ENCODE measurements at regions not wholly inside any gene's neighbourhood (a gene's known extent, or its start where the extent isn't known, plus 50 kb on each side); places are given as distances from the start of the nearest gene placed in this dataset.

- peaks cover 0 to 3% of the 10 kb centered on the region in 2 donors for H3K9me3 ChIP-seq (replicated peaks in 1 of 2; ENCODE audit: control insufficient read depth in 2 of 2, insufficient read depth in 1 of 2, low read depth in 1 of 2, low read length in 2 of 2)
- H3K4ac ChIP-seq (ENCODE audit: low read length): no peak overlapping the region
- no peaks in the 10 kb centered on the region for H3K36me3 ChIP-seq (replicated peaks in 1 of 2; ENCODE audit: control insufficient read depth in 2 of 2, insufficient read depth in 2 of 2, low read length in 2 of 2)
- no peak overlapping the region for H2BK15ac ChIP-seq (ENCODE audit: low read length)
- H3K79me1 ChIP-seq (ENCODE audit: low read depth, low read length): peaks cover 1% of the 10 kb centered on the region
- no peak overlapping the region for H3K4me3 ChIP-seq (ENCODE audit: low read length in 2 of 2)
- WGBS, 2 donors (ENCODE audit: extremely low coverage in 2 of 2, insufficient read length in 2 of 2, insufficient replicate concordance in 1 of 2): no CpG with 5 or more reads among the region's 2 CpGs
- no peak overlapping the region for H3K14ac ChIP-seq (ENCODE audit: low read length)
- H2AFZ ChIP-seq (ENCODE audit: low read length): no peak overlapping the region
- H3K23ac ChIP-seq (ENCODE audit: low read depth, low read length, poor library complexity): no peak overlapping the region
- no peak overlapping the region for H3K18ac ChIP-seq (ENCODE audit: low read length)
- H2BK12ac ChIP-seq (ENCODE audit: low read length): no peak overlapping the region
- H2BK5ac ChIP-seq (ENCODE audit: low read length): no peak overlapping the region
- no peaks in the 10 kb centered on the region for H3K4me1 ChIP-seq (ENCODE audit: control insufficient read depth in 2 of 2, insufficient read depth in 1 of 2, low read depth in 1 of 2, low read length in 2 of 2)
- H4K91ac ChIP-seq (ENCODE audit: low read depth, low read length, poor library complexity): no peak overlapping the region
- H3K9ac ChIP-seq (ENCODE audit: low read depth, low read length, poor library complexity): no peak overlapping the region
- no peak overlapping the region for H2BK120ac ChIP-seq (ENCODE audit: low read depth, low read length)
- H3K4me2 ChIP-seq (ENCODE audit: insufficient read depth, low read length, poor library complexity, severe bottlenecking): no peak overlapping the region
- H4K8ac ChIP-seq (ENCODE audit: low read depth, low read length): no peak overlapping the region
- no peak overlapping the region for H3K27ac ChIP-seq (replicated peaks; ENCODE audit: low read length)
- no peak for DNase-seq (ENCODE audit: low spot score)
- no peaks in the 10 kb centered on the region for H3K27me3 ChIP-seq (ENCODE audit: control insufficient read depth in 3 of 3, insufficient read depth in 3 of 3, low read depth in 1 of 3, low read length in 3 of 3)
- H2AK5ac ChIP-seq (ENCODE audit: low read depth, low read length): no peak overlapping the region
These were observed 1290.1 kb downstream of the AACS start for GRCh38 chr12:126355346-126355745.

GRCh38 chr12:126358806-126359205 lies 1293.6 kb downstream of the AACS start:
- no peak overlapping the region for H2BK120ac ChIP-seq (ENCODE audit: low read depth, low read length)
- no peak overlapping the region for H2AFZ ChIP-seq (ENCODE audit: low read length)
- no peaks in the 10 kb centered on the region for H3K4me1 ChIP-seq (ENCODE audit: control insufficient read depth in 2 of 2, insufficient read depth in 1 of 2, low read depth in 1 of 2, low read length in 2 of 2)
- H2AK5ac ChIP-seq (ENCODE audit: low read depth, low read length): no peak overlapping the region
- H3K4ac ChIP-seq (ENCODE audit: low read length): no peak overlapping the region
- no peak overlapping the region for H2BK15ac ChIP-seq (ENCODE audit: low read length)
- no peak overlapping the region for H3K23ac ChIP-seq (ENCODE audit: low read depth, low read length, poor library complexity)
- WGBS, 2 donors (ENCODE audit: extremely low coverage in 2 of 2, insufficient read length in 2 of 2, insufficient replicate concordance in 1 of 2): no CpG with 5 or more reads among the region's 5 CpGs
- no peak overlapping the region for H2BK5ac ChIP-seq (ENCODE audit: low read length)
- H3K4me3 ChIP-seq (ENCODE audit: low read length in 2 of 2): no peak overlapping the region
- no peak overlapping the region for H3K27ac ChIP-seq (replicated peaks; ENCODE audit: low read length)
- no peak overlapping the region for H3K4me2 ChIP-seq (ENCODE audit: insufficient read depth, low read length, poor library complexity, severe bottlenecking)
- H3K9ac ChIP-seq (ENCODE audit: low read depth, low read length, poor library complexity): no peak overlapping the region
- H4K91ac ChIP-seq (ENCODE audit: low read depth, low read length, poor library complexity): no peak overlapping the region
- H4K8ac ChIP-seq (ENCODE audit: low read depth, low read length): no peak overlapping the region
- H3K36me3 ChIP-seq (replicated peaks in 1 of 2; ENCODE audit: control insufficient read depth in 2 of 2, insufficient read depth in 2 of 2, low read length in 2 of 2): no peaks in the 10 kb centered on the region
- DNase-seq (ENCODE audit: low spot score): no peak
- H3K14ac ChIP-seq (ENCODE audit: low read length): no peak overlapping the region
- H3K18ac ChIP-seq (ENCODE audit: low read length): no peak overlapping the region
- peaks cover 1% of the 10 kb centered on the region for H3K79me1 ChIP-seq (ENCODE audit: low read depth, low read length)
- no peaks in the 10 kb centered on the region for H3K27me3 ChIP-seq (ENCODE audit: control insufficient read depth in 3 of 3, insufficient read depth in 3 of 3, low read depth in 1 of 3, low read length in 3 of 3)
- H3K9me3 ChIP-seq (replicated peaks in 1 of 2; ENCODE audit: control insufficient read depth in 2 of 2, insufficient read depth in 1 of 2, low read depth in 1 of 2, low read length in 2 of 2): peaks cover 0 to 3% of the 10 kb centered on the region in 2 donors
- no peak overlapping the region for H2BK12ac ChIP-seq (ENCODE audit: low read length)

- Histone ChIP-seq H4K8ac (ENCODE audit: low read depth, low read length) (no peak overlapping the region), H3K27ac (replicated peaks; ENCODE audit: low read length) (no peak overlapping the region), H3K4me2 (ENCODE audit: insufficient read depth, low read length, poor library complexity, severe bottlenecking) (no peak overlapping the region), H2AFZ (ENCODE audit: low read length) (no peak overlapping the region), H3K79me1 (ENCODE audit: low read depth, low read length) (peaks cover 1% of the 10 kb centered on the region), H3K9me3 (replicated peaks in 1 of 2; ENCODE audit: control insufficient read depth in 2 of 2, insufficient read depth in 1 of 2, low read depth in 1 of 2, low read length in 2 of 2) (peaks cover 0 to 3% of the 10 kb centered on the region in 2 donors), H3K14ac (ENCODE audit: low read length) (no peak overlapping the region), H3K4ac (ENCODE audit: low read length) (no peak overlapping the region), H3K4me3 (ENCODE audit: low read length in 2 of 2) (no peak overlapping the region), H3K23ac (ENCODE audit: low read depth, low read length, poor library complexity) (no peak overlapping the region), H3K18ac (ENCODE audit: low read length) (no peak overlapping the region), H4K91ac (ENCODE audit: low read depth, low read length, poor library complexity) (no peak overlapping the region), H3K9ac (ENCODE audit: low read depth, low read length, poor library complexity) (no peak overlapping the region), H3K36me3 (replicated peaks in 1 of 2; ENCODE audit: control insufficient read depth in 2 of 2, insufficient read depth in 2 of 2, low read length in 2 of 2) (no peaks in the 10 kb centered on the region), H2AK5ac (ENCODE audit: low read depth, low read length) (no peak overlapping the region), H2BK12ac (ENCODE audit: low read length) (no peak overlapping the region), H3K4me1 (ENCODE audit: control insufficient read depth in 2 of 2, insufficient read depth in 1 of 2, low read depth in 1 of 2, low read length in 2 of 2) (no peaks in the 10 kb centered on the region), H2BK5ac (ENCODE audit: low read length) (no peak overlapping the region), H3K27me3 (ENCODE audit: control insufficient read depth in 3 of 3, insufficient read depth in 3 of 3, low read depth in 1 of 3, low read length in 3 of 3) (no peaks in the 10 kb centered on the region), H2BK15ac (ENCODE audit: low read length) (no peak overlapping the region), H2BK120ac (ENCODE audit: low read depth, low read length) (no peak overlapping the region)
- DNase-seq (ENCODE audit: low spot score): no peak
- WGBS, 2 donors (ENCODE audit: extremely low coverage in 2 of 2, insufficient read length in 2 of 2, insufficient replicate concordance in 1 of 2): no CpG with 5 or more reads among the region's 3 CpGs
These were observed 1294.0 kb downstream of the AACS start for GRCh38 chr12:126359216-126359615.

GRCh38 chr12:126361804-126362203 lies 1296.6 kb downstream of the AACS start:
- H3K14ac ChIP-seq (ENCODE audit: low read length): no peak overlapping the region
- no peak overlapping the region for H4K91ac ChIP-seq (ENCODE audit: low read depth, low read length, poor library complexity)
- H3K27me3 ChIP-seq (ENCODE audit: control insufficient read depth in 3 of 3, insufficient read depth in 3 of 3, low read depth in 1 of 3, low read length in 3 of 3): no peaks in the 10 kb centered on the region
- no peaks in the 10 kb centered on the region for H3K4me1 ChIP-seq (ENCODE audit: control insufficient read depth in 2 of 2, insufficient read depth in 1 of 2, low read depth in 1 of 2, low read length in 2 of 2)
- H3K9me3 ChIP-seq (replicated peaks in 1 of 2; ENCODE audit: control insufficient read depth in 2 of 2, insufficient read depth in 1 of 2, low read depth in 1 of 2, low read length in 2 of 2): no peaks in the 10 kb centered on the region
- WGBS, 2 donors (ENCODE audit: extremely low coverage in 2 of 2, insufficient read length in 2 of 2, insufficient replicate concordance in 1 of 2): no CpG with 5 or more reads among the region's 3 CpGs
- H3K18ac ChIP-seq (ENCODE audit: low read length): no peak overlapping the region
- H3K36me3 ChIP-seq (replicated peaks in 1 of 2; ENCODE audit: control insufficient read depth in 2 of 2, insufficient read depth in 2 of 2, low read length in 2 of 2): no peaks in the 10 kb centered on the region
- no peak overlapping the region for H4K8ac ChIP-seq (ENCODE audit: low read depth, low read length)
- no peak overlapping the region for H2BK120ac ChIP-seq (ENCODE audit: low read depth, low read length)
- no peak overlapping the region for H2BK12ac ChIP-seq (ENCODE audit: low read length)
- no peak overlapping the region for H3K27ac ChIP-seq (replicated peaks; ENCODE audit: low read length)
- no peak overlapping the region for H3K9ac ChIP-seq (ENCODE audit: low read depth, low read length, poor library complexity)
- H3K4me2 ChIP-seq (ENCODE audit: insufficient read depth, low read length, poor library complexity, severe bottlenecking): no peak overlapping the region
- H2AK5ac ChIP-seq (ENCODE audit: low read depth, low read length): no peak overlapping the region
- no peak overlapping the region for H2BK5ac ChIP-seq (ENCODE audit: low read length)
- H3K23ac ChIP-seq (ENCODE audit: low read depth, low read length, poor library complexity): no peak overlapping the region
- no peaks in the 10 kb centered on the region for H3K79me1 ChIP-seq (ENCODE audit: low read depth, low read length)
- H2AFZ ChIP-seq (ENCODE audit: low read length): no peak overlapping the region
- no peak for DNase-seq (ENCODE audit: low spot score)
- no peak overlapping the region for H3K4me3 ChIP-seq (ENCODE audit: low read length in 2 of 2)
- no peak overlapping the region for H2BK15ac ChIP-seq (ENCODE audit: low read length)
- H3K4ac ChIP-seq (ENCODE audit: low read length): no peak overlapping the region
